Neural cell (in vitro differentiated cells): ENCODE measurements at regions not wholly inside any gene's neighbourhood (a gene's known extent, or its start where the extent isn't known, plus 50 kb on each side); places are given as distances from the start of the nearest gene placed in this dataset.
A peak's percentile ranks its signal among the peaks of the same experiment; 100 is the strongest.

Experiments used
- H2AFZ ChIP-seq: fragments of 200-600, 300-800 bp; sonication (generic), shearing (Covaris generic); 2 replicates; pipeline ENCODE4 v1.6.0; 2014; ENCODE audit warnings: low read depth, mild to moderate bottlenecking, antibody characterized with exemption, low read length, moderate library complexity
- H3F3A ChIP-seq: fragments of 200-600 bp; shearing (Covaris generic); 2 replicates; pipeline ENCODE4 v1.6.1; 2016; ENCODE audit warnings: mild to moderate bottlenecking, moderate library complexity, mixed read lengths, antibody characterized with exemption, low read length; ENCODE audit not compliant: insufficient read depth, poor library complexity, severe bottlenecking
- H3K27ac ChIP-seq: fragments of 200-600, 300-800 bp; sonication (generic), shearing (Covaris generic); 2 replicates; pipeline ENCODE4 v1.5.1; 2014; ENCODE audit warnings: mild to moderate bottlenecking, low read length, moderate library complexity
- H3K27me3 ChIP-seq: fragments of 300-800, 200-600 bp; sonication (generic), shearing (Covaris generic); 2 replicates; pipeline ENCODE4 v1.6.0; 2014; ENCODE audit warnings: mild to moderate bottlenecking, low read depth, low read length, moderate library complexity; ENCODE audit not compliant: insufficient read depth
- H3K36me3 ChIP-seq: fragments of 300-800, 200-600 bp; sonication (generic), shearing (Covaris generic); 2 replicates; pipeline ENCODE4 v1.5.1; 2014; ENCODE audit warnings: mild to moderate bottlenecking, antibody characterized with exemption, low read length, moderate library complexity; ENCODE audit not compliant: insufficient read depth
- H3K4me2 ChIP-seq: fragments of 300-800, 200-600 bp; sonication (generic), shearing (Covaris generic); 2 replicates; pipeline ENCODE4 v1.6.0; 2014; ENCODE audit warnings: mild to moderate bottlenecking, low read length
- H3K4me3 ChIP-seq: fragments of 300-800, 200-600 bp; sonication (generic), shearing (Covaris generic); 2 replicates; pipeline ENCODE4 v1.5.1; 2014; ENCODE audit warnings: mild to moderate bottlenecking, low read length, moderate library complexity
- H3K79me2 ChIP-seq: fragments of 200-600 bp; shearing (Covaris generic); replicated peaks from 2 replicates; pipeline ENCODE4 v1.6.0; 2014; ENCODE audit warnings: mild to moderate bottlenecking, low read length, moderate library complexity; ENCODE audit not compliant: insufficient read depth
- H3K9ac ChIP-seq: fragments of 300-800, 200-600 bp; sonication (generic), shearing (Covaris generic); 2 replicates; pipeline ENCODE4 v1.6.1; 2016; ENCODE audit warnings: mild to moderate bottlenecking, low read length, mixed read lengths
- H3K9me2 ChIP-seq: fragments of 200-600 bp; shearing (Covaris generic); 2 replicates; pipeline ENCODE4 v1.6.1; 2016; ENCODE audit warnings: mild to moderate bottlenecking, low read length, mixed read lengths; ENCODE audit not compliant: insufficient read depth
- H3K9me3 ChIP-seq: fragments of 200-600, 300-800 bp; sonication (generic), shearing (Covaris generic); 2 replicates; pipeline ENCODE4 v1.6.1; 2016; ENCODE audit warnings: mild to moderate bottlenecking, mixed run types, low read length, moderate library complexity, mixed read lengths
- H4K20me1 ChIP-seq: fragments of 200-600 bp; shearing (Covaris generic); 2 replicates; pipeline ENCODE4 v1.6.1; 2016; ENCODE audit warnings: mild to moderate bottlenecking, mixed run types; ENCODE audit not compliant: insufficient read depth
- CTCF ChIP-seq: fragments of 450-650 bp; IDR thresholded peaks from 2 replicates; pipeline ENCODE4 v1.5.1; 2014; ENCODE audit warnings: antibody characterized with exemption, mild to moderate bottlenecking, moderate library complexity; ENCODE audit not compliant: poor library complexity, severe bottlenecking
- EP300 ChIP-seq: fragments of 450-650 bp; conservative IDR thresholded peaks from 2 replicates; pipeline ENCODE4 v1.6.1; 2014; ENCODE audit warnings: antibody characterized with exemption, mild to moderate bottlenecking, moderate library complexity; ENCODE audit not compliant: poor library complexity, severe bottlenecking
- EZH2 ChIP-seq: fragments of 200-600, 300-800 bp; shearing (Covaris generic), sonication (generic); IDR thresholded peaks from 2 replicates; pipeline ENCODE4 v1.6.1; 2014; ENCODE audit warnings: antibody characterized with exemption, low read length, borderline replicate concordance, mild to moderate bottlenecking; ENCODE audit not compliant: insufficient read depth, poor library complexity, severe bottlenecking
- MXI1 ChIP-seq: fragments of 450-650 bp; conservative IDR thresholded peaks from 2 replicates; pipeline ENCODE4 v1.6.1; 2014; ENCODE audit warnings: antibody characterized with exemption, mild to moderate bottlenecking; ENCODE audit not compliant: poor library complexity, severe bottlenecking
- POLR2AphosphoS5 ChIP-seq: IDR thresholded peaks from 2 replicates; pipeline ENCODE4 v1.6.1; 2012
- RAD21 ChIP-seq: fragments of 450-650 bp; conservative IDR thresholded peaks from 2 replicates; pipeline ENCODE4 v1.6.1; 2014; ENCODE audit warnings: antibody characterized with exemption, mild to moderate bottlenecking, moderate library complexity
- REST ChIP-seq: IDR thresholded peaks from 2 replicates; pipeline ENCODE4 v1.6.1; 2012; ENCODE audit warnings: borderline replicate concordance
- SMC3 ChIP-seq: fragments of 450-650 bp; conservative IDR thresholded peaks from 2 replicates; pipeline ENCODE4 v1.6.1; 2014; ENCODE audit warnings: antibody characterized with exemption, mild to moderate bottlenecking, moderate library complexity; ENCODE audit not compliant: poor library complexity
- TAF1 ChIP-seq: IDR thresholded peaks from 2 replicates; pipeline ENCODE4 v1.6.1; 2012; ENCODE audit warnings: low read depth

- no peaks in the 10 kb centered on the region for H3F3A ChIP-seq
- H2AFZ ChIP-seq = no peak overlapping the region
- peak overlapping the region; percentile 29 for H3K4me3 ChIP-seq
- no peaks in the 10 kb centered on the region for H4K20me1 ChIP-seq
- TF ChIP-seq SMC3 = no peak
- TF ChIP-seq EZH2 = no peak
- no peak for TF ChIP-seq MXI1
- peak; percentile 21 for TF ChIP-seq POLR2AphosphoS5
- no peak for TF ChIP-seq TAF1
- TF ChIP-seq EP300 = peak; percentile 50
- peak; percentile 63 for TF ChIP-seq REST
- no peak for TF ChIP-seq CTCF
- TF ChIP-seq RAD21 = no peak
- peaks cover 4% of the 10 kb centered on the region for H3K9me3 ChIP-seq
- H3K36me3 ChIP-seq = no peaks in the 10 kb centered on the region
- H3K79me2 ChIP-seq = no peaks in the 10 kb centered on the region
- no peak overlapping the region for H3K4me2 ChIP-seq
- no peaks in the 10 kb centered on the region for H3K27me3 ChIP-seq
- H3K9me2 ChIP-seq = no peaks in the 10 kb centered on the region
- peak overlapping the region; percentile 13 for H3K9ac ChIP-seq
- peak overlapping the region; percentile 69 for H3K27ac ChIP-seq
Observed at GRCh38 chr11:30106222-30107181, 89.7 kb upstream of the KCNA4 start.

GRCh38 chr11:30107899-30108298 is 91.1 kb upstream of the KCNA4 start:
- H4K20me1 ChIP-seq = no peaks in the 10 kb centered on the region
- TF ChIP-seq POLR2AphosphoS5 (no peak), REST (no peak), EP300 (no peak), TAF1 (no peak), RAD21 (no peak), MXI1 (no peak), CTCF (no peak), EZH2 (no peak), SMC3 (no peak)
- H3K4me3 ChIP-seq = no peak overlapping the region
- no peak overlapping the region for H3K9ac ChIP-seq
- no peak overlapping the region for H3K27ac ChIP-seq
- no peak overlapping the region for H2AFZ ChIP-seq
- no peaks in the 10 kb centered on the region for H3K27me3 ChIP-seq
- no peaks in the 10 kb centered on the region for H3K79me2 ChIP-seq
- no peak overlapping the region for H3K4me2 ChIP-seq
- no peaks in the 10 kb centered on the region for H3K9me3 ChIP-seq
- no peaks in the 10 kb centered on the region for H3K36me3 ChIP-seq
- no peaks in the 10 kb centered on the region for H3K9me2 ChIP-seq
- H3F3A ChIP-seq = no peaks in the 10 kb centered on the region
